ENCODE measurements at regions not wholly inside any gene's neighbourhood (a gene's known extent, or its start where the extent isn't known, plus 50 kb on each side); places are given as distances from the start of the nearest gene placed in this dataset.
A peak's percentile ranks its signal among the peaks of the same experiment; 100 is the strongest.
"Not testable (repeated sequence)": the region's sequence is repeated elsewhere in the genome, so short reads cannot be mapped to it uniquely, and the experiment has no call there.

DNA sequence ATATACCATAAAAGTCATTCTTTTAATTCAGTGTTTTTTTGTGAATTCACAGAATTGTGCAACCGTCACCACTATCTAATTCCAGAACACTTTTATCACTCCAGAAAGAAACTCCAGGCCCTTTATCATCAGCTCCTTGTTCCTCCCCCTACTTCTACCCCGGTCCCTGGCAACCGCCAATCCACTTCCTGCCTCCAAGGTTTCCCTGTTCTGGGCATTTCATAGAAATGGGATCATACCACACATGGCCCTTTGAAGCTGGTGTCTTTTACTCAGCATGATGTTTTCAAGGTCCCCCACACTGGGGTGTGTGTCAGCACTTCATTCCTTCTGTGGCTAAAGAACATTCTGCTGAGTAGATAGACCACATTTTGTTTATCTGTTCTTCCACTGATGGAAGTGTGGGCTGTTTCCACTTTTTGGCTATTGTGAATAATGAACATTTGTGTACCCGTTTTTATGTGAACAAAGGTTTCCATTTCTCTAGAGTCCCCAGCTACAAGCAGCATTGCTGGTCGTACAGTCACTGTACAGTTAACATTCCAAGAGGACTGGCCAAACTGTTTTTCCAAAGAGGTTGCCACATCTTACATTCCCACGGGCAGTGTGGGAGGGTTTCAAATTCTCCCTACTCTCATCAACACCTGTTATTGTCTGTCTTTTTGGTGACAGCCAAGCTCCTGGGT is 75.8 kb upstream of the ZNF469 start:
- DNase-seq = no peak

DNA sequence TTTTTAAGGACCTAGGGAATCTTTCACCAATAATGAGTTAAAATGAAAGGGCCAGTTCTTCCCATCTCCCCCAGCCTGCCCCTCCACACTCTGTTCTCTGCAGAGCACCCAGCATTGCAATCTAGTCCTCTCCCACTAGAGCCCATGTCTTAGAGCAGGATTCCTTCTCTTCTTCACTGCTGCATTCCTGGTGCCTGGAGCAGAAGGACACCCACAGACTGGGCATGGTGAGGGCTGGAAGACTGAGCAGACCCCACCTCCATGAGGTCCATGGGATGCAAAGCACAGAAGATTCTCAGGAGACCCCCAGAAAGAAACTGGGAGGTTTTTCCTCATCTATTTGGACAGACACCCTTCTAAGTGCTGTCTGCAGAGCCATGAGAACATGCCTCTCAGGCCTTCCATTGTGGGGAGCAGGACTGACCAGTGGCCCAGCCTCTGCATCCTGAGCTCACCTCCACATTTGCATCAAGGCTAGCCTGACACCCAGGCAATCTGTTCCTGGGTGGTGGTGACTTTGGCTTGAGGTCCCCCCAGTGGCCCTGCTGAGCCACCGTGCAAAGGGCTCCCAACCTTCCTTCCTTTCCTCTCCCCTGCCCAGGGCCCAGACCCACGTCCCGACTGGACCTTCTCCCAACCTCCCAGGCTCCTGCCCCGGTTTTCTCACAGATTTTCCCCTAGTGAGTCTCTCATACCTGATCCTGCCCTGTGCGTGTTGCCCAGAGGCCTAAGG is 74.2 kb upstream of the ZNF469 start:
- no peak for DNase-seq

DNA sequence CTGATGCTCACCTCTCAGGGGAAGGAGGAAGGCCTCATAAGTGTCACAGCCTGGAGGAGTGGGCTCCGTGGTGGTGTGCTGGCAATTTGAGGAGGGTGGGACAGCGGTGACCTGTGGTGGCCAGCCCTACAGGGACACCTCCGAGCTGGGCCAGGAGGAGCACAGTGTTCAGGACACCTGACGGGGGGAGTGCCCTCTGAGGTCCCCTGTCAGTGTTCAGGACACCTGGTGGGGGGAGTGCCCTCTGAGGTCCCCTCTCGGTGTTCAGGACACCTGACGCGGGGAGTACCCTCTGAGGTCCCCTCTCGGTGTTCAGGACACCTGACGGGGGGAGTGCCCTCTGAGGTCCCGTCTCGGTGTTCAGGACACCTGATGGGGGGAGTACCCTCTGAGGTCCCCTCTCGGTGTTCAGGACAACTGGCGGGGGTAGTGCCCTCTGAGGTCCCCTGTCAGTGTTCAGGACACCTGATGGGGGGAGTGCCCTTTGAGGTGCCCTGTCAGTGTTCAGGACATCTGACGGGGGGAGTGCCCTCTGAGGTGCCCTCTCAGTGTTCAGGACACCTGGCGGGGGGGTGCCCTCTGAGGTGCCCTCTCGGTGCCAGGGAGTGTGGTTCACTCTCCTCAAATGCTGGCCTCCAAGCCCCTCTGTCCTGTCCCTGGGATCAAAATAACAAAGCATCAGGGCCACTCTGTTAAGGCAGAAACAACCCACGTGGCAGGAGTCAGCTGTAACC is 73.4 kb upstream of the ZNF469 start:
- no peak for DNase-seq

DNA sequence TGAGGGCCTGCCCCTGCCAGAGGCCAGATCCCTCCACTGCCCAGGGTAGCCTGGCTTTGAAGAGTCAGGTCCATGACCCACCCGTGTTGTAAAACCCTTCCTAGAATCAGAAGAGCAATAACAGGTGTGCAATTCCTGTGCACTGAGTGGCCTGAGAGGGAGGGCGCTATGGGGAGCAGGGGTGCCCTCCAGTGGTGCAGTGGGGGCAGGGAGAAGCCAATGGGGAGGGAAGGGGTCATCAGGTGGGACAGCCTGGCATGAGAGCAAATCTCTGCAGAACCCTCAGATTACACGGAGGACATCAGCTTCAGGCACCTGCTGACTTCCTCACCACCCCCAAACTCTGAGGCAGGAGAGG is 72.9 kb upstream of the ZNF469 start:
- DNase-seq = peak in 2 of 4 experiments; percentile 25 to 37

DNA sequence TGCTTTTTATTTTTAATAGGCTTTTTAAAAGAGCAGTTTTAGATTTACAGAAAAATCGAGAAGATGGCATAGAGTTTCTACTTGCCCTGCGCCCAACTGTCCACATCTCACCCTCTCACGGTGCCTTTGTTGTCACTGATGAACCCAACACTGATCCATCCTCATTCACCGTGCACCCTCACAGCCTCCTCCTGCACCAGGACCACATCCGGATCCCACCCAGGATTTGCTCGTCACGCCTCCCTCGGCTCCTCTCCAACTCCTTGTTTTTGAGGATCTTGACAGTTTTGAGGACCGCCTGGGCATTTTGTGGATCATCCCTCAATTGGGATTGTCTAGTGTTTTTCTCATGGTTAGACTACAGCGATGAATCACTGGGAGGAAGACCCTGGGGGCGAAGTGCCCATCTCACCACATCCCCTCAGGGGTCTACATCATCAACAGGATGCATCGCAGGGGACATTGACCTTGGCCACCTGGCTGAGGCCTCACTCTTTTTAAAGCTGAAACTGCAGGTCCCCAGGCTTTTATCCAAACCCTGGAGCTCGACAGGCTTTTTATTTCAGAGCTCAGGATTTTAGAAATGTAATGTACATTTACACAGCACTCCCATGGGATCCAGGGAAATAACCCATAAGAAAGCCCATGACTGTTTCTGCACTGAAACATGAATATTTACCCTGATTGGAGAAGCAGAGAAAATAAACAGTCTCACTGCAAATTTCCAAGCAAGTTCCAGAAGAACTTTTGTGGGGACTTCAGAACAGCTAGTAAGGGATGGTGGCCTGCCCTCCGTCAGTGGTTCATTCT is 71.8 kb upstream of the ZNF469 start:
- no peak for DNase-seq

DNA sequence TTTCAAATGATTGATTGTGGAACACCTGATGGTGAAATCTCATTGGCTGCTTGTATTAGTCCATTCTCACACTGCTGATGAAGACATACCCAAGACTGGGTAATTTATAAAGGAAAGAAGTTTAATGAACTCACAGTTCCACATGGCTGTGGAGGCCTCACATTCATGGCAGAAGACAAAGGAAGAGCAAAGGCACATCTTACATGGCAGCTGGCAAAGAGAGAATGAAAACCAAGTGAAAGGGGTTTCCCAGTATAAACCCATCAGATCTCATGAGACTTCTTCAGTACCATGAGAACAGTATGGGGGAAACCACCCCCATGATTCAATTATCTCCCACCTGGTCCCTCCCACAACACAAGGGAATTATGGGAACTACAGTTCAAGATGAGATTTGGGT is 70.9 kb upstream of the ZNF469 start:
- DNase-seq = not testable (repeated sequence)

DNA sequence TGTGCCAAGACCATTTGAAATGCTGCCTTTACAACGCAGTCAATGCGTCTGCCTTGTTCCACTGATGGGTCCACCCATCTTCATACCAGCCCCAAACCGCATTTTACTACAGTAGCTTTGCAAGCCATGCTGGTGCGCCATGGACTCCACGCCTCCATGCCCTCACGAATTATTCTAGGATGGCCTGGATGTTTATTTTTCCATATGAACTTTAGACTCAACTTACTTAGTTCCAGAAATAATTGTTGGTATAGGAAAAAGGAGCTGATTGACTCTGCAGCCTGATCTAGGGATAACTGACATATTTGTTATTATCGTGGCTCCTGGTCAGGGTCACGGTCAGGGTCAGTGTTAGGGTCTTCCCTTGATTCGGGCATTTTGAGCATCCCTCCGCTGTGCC is 70.0 kb upstream of the ZNF469 start:
- DNase-seq = no peak

DNA sequence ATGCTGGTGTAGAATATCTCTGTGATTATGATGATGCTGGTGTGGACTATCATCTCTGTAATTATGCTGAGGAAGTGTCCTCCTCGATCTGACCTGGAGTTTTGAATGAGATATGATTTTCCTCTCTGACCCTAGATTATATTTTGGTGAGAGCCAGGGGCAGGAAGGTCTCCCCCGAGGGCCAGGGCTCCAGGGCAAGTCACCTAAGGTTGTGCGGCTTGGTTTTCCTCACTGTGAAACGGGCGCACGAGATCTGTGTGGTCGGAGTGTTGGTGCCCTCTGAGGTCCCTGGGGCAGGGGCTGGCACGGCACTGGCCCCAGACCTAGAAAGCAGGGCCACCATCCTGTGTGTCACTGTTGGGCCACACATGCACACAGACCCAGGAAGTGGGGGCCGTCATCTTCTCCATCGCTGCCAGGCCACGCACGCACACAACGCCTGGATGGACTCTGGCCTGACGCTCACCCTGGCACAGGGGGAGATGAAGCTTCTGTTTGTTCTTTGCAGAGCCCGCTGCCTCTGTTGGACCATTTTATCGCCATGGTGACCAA is 67.7 kb upstream of the ZNF469 start:
- DNase-seq = no peak

DNA sequence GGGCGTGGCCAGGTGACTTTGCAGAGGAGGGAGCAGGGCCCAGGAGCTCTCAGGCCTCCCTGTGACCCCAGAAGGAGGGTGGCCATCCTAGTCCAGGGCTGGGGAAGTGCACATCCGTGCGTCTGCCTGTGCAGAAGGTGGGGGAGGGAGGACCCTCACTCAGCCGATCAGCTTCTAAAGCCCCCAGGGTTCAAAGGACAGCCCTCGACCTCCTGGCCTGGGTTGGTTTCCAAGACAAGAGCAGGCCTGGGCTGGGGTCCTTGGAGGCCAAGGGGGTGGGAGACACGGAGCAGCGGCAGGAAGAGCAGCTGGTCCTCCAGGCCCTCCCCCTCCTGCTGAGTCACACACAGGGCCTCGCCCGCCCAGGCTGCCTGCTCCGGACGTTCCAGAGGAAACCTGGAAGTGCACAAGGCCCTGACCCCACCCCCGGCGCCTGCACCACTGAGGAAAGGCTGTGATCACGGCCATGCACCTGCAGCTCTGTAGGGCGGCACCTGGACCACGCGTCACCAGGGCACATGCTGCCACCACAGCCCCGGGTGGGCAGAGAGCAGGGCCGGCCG is 67.1 kb upstream of the ZNF469 start:
- peak; percentile 8 to 54 (median 35) for DNase-seq

DNA sequence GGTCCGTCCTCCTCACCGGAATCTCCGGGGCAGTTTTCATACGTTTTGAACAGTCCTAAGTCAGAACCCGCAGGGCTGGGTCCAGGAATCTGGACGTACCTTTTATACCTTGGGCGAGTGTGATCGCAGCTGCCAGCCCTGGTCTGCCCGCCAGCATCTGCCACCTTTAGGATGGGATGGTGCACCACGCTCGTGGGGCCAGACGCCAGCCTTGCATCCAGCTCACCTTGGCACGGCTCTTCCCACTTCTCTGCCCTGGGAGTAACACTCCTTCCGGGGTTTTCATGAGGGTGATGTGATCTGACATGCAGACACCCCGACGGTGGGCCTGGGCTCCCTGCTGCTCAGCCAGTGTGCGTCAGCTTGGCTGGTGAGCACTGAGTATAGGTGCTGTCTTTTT is 66.6 kb upstream of the ZNF469 start:
- no peak for DNase-seq

DNA sequence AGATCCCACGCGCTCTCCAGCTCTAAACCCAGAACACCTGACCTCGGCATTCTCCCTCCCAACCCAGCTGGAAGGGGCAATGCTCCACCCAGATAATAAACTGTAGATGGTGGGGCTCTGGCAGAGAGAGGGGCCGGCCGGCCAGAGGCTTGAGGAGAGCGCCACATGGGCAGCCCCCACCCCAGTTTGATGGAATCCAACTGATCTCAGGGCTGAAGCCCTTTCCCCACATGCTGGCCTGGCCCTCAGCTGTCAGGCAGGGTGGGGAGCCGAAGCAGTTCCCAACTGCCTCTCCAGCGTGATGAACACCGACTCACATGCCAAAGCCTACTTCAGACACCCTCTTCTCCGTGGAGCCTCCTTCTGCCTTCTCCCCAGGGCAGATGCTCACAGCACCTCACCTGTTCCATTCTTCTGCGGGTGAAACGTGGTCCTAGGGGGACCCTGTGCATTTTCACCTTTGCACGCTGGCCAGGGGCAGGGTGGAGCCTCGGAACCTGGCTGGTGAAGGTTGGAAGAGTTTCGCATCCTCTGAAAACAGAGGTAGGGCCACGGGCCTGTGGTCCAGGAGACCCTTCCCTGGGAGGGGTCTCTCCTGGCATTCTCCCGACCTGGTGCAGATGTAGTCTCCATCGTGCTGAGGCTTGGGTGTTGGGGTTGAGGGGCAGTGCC is 65.7 kb upstream of the ZNF469 start:
- DNase-seq = no peak

DNA sequence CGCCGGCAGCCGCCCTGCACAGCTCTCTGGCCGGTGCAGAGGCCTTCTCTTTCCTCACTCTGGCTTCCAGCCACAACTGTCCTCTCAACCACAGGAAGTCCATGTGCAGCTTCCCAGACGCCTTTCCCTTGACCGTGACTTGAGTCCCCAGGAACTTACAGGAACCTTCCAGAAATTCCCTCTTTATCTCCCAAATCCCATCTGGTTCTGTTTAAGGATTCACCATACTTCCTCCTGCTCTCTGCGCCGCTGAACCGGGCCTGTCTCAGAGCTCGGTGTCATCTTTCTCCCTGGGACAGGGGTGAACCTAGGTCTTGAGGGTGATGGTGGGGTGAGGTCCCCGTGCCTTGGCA is 65.2 kb upstream of the ZNF469 start:
- no peak for DNase-seq

DNA sequence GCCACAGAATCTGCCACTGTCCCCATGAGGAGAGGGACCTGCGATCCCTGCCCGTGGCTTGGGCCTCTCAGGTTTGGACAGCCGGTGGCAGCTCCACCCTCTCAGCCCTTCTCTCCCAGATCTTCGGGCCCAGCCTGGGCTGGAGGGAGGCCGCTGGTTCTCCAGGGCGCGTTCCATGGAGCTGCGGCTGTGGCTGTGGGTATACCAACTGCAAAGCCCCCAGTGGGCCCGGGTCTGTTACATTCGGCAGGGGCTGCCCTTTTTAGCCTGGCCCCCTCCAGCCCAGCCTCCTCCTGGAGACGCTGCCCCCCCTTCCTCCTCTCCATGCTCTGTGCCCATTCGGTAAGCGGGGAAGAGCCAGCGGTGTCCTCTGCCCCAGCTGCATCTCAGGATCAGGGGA is 64.7 kb upstream of the ZNF469 start:
- DNase-seq = no peak

DNA sequence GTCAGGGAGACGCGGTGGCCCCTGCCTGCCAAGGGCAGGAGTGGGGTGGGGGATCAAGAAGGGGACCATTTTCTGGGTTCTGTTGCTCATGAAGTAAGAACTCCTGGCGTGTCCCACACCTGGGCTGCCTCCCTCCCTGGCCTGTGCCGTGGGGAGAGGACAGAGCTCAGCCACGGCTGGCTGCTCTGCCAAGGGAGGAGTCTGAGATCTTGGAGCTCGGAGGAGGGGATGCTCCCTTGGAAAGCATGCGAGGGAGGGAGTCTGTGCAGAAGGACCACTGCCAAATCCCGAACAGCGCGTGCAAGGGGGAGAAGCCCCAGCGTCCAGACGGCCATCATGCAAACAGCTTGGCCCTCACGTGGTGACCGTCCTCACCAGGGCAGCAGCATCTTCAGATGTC is 64.2 kb upstream of the ZNF469 start:
- DNase-seq = no peak

DNA sequence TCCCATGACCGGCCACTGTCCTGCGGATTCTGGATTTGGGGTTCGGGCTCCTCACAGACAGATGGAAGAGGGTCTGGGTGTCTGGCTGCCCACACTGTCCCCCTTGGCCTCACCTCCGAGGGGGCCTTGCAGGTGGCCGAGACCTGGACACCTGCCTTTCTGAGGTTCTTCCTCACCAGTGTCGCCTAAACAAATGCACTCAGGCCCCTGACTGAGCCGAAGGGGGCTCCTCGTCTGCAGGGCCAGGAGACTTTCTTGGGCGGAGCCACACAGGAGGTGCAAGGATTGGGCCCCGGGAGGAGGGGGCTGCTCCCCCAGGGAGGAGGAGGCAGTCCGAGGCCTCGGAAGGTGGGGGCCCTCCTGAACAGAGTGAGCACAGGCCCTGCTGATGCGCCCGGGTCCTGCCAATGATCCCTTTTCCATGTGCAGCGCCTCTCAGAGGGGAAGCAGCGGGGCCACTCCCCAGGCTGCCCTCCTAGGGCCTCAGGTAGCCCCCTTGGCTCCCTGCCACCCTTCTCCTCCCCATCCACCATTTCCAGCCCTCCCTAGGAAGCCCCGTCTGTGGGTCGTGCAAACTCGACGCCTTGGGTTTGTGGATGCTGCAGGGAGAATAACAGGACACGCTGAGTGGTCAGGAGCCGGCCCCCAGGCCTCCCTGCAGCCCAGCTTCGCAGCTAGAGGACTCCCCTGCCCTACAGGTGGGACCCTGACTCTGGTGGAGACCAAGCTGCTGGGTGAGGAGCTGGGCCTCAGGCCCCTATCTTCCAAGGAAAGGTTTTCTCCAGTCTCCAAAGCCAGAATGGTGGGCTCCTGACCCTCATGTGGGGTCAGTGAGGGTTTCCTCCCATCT is 63.4 kb upstream of the ZNF469 start:
- DNase-seq = no peak

DNA sequence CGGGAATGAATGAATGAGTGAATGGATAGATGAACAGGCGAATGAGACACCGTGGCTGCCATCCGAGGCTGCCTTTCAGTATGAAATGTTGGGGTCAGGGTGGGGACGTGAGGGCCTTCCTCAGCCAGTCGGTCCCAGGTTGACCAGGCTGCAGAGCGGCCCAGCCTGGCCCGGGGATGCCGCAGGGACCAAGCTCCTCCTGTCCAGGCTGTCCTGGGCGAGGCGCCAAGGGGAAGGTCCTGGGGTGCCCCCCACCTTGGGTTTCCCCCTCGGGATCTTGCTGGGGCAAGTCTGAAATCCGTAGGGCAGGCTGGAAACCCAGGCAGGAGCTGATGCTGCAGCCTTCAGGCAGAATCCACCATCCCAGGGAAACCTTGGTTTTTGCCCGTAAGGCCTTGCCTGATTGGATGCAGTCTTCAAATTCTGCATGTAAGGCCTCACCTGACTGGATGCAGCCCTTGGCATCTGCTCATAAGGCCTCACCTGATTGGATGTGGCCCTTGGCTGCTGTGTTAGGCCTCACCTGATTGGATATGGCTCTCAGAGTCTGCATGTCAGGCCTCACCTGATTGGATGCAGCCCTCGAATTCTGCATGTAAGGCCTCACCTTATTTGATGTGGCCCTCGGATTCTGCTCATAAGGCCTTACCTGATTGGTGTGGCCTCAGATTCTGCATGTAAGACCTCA is 61.7 kb upstream of the ZNF469 start:
- DNase-seq = no peak

DNA sequence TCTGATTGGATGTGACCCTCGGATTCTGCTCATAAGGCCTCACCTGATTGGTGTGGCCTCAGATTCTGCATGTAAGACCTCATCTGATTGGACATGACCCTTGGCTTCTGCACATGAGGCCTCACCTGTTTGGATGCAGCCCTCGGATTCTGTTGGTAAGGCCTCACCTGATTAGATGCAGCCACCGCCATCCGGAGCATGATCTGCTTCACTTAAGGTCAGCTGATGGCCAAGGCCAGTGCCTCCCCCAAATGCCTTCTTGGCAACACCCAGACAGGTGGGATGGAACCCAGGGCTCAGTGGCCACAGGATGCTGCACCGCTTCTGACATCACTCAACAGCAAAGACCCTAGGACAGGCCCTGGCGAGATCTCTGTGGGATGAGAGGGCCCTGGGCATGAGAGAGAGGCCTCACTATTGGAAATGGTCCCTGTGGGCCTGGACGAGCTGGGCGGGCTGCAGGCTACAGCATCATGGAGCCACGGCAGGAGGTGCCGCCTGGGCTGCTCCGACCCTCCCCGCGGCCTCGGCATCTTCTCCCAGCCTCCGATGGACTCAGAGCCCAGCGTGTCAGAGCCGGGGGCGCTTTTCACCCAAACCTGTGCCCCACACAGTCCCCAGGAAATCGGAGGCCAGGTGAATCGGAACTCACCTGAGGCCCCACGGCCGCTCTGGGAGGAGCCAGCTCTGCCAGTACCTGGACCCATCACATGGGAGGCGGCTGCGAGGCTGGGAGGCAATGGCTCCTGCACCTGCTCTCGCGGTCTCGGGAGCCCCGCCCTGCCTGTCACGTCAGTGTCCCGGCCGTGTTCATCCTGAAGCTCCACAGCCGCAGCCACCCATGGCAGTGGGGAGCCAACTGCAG is 60.9 kb upstream of the ZNF469 start:
- no peak for DNase-seq

DNA sequence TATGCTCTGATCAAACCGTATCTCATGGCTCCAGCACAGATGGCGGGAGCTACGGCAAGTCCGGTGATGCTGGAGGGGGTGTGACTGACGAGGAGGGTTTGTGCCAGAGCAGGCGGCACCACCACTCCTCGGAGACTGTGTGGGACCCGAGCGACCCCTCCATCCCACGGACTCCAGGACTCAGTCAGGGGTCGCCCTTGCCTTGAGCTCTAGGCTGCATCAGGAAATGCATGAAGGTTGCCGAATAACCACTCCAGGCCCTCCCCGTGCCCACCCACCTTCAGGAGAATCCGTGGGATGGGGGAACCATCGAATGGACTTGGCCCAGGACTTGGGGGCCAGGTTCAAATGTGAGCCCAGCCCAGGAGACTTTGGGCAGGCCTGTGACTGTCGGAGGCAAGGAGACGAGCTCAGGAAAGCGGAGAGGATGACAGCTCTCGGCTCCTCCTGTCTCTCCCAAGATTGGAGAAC is 60.2 kb upstream of the ZNF469 start:
- DNase-seq = no peak

DNA sequence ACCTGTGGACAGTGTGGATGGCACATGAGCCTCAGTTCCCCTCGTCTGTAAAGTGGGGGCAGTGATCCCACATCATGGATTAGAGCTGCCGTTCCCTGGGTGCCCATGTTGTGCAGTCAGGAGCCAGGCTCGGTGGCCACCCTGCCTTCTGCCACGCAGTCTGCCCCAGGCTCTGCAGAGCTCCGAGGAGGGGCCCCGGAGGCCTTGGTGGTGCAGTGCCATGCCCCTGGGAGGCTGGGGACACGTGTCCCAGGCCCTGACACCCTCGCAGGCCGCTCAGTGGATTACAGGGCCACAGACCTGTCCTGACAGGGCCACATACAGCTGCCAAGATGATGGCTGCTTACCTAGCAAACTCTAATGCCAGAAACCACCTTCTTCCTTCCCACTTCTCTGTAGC is 59.7 kb upstream of the ZNF469 start:
- DNase-seq = no peak
